ENCODE measurements at regions not wholly inside any gene's neighbourhood (a gene's known extent, or its start where the extent isn't known, plus 50 kb on each side); places are given as distances from the start of the nearest gene placed in this dataset.

DNA sequence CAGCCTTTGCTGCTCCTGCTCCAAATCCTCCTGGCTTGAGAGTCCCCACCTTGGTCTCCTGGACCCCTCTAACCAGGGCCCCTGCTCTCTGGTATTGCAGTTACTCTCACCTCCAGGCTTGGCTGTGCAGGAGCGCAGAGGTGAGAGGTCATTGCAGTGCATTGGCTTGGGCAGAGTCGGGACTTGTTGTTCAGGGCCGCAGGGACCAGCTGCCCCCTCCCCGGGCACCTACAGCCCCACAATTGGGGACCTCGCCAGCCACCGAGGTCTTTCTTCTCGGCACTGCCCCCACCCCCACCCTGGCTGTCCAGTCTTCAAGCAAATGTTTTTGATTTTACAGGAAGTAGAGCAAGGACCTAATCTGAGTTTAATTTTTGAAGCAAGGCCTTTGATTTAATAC, 65.5 kb upstream of the FGF3 start:
- no peak for TF ChIP-seq POLR2A (IDR thresholded peaks at IDR 0.05; ENCODE audit: low read depth, low read length)
- no peak for TF ChIP-seq POLR2AphosphoS5 (IDR thresholded peaks at IDR 0.05; ENCODE audit: low read depth, low read length)
- no peak for TF ChIP-seq TAF1 (IDR thresholded peaks at IDR 0.05; ENCODE audit: borderline replicate concordance, low read depth, low read length)
